GM12878 (cell line): ENCODE measurements at regions not wholly inside any gene's neighbourhood (a gene's known extent, or its start where the extent isn't known, plus 50 kb on each side); places are given as distances from the start of the nearest gene placed in this dataset.

ENCODE experiments used
- ATAC-seq: fragments of 200-7000 bp; cut with Tn5 transposase; 3 replicates; pipeline ENCODE4 v1.9.1; 2020; ENCODE audit warnings: mild to moderate bottlenecking, moderate library complexity
- BruUV-seq: library from RNA; stranded (reverse); fragments of 400-500 nt; replicated peaks from 2 replicates; lab custom pipeline; 2021; lab: Mats Ljungman, UMichigan
- CTCF ChIA-PET: fragments of 300-600 bp; sonication (Branson Sonifier 250); formaldehyde crosslinking; extraction: SDS; loops from one replicate; lab custom pipeline; 2021; ENCODE audit warnings: inconsistent platforms; lab: Yijun Ruan, JAX
- POLR2A ChIA-PET: fragments of 350-600 bp; formaldehyde crosslinking; extraction: SDS; loops from one replicate; lab custom pipeline; 2021; ENCODE audit warnings: inconsistent platforms; lab: Charles Lee
- RAD21 ChIA-PET: fragments of 300-600 bp; sonication (Branson Sonifier 250); formaldehyde crosslinking; loops from one replicate; lab custom pipeline; 2023; ENCODE audit warnings: antibody characterized with exemption; ENCODE audit not compliant: unreplicated experiment; lab: Charles Lee
- SMC1A ChIA-PET: fragments of 300-600 bp; sonication (Branson Sonifier 250); formaldehyde crosslinking; loops from one replicate; lab custom pipeline; 2023; ENCODE audit not compliant: unreplicated experiment, uncharacterized antibody; lab: Charles Lee
- DNase-seq: peaks from one replicate; pipeline ENCODE4 v3.0.0-alpha.2; 2011; ENCODE audit warnings: low read depth, low spot score
- FAIRE-seq: peaks from 3 replicates; lab custom pipeline; 2011; peaks lifted over from hg19 to GRCh38; lab: Jason Lieb, UNC
- H2AFZ ChIP-seq: 2 replicates; pipeline ENCODE4 v1.6.0; 2011; ENCODE audit warnings: low read depth, low read length, control low read depth; ENCODE audit not compliant: control insufficient read depth
- H3K27ac ChIP-seq: 2 replicates; pipeline ENCODE4 v1.5.1; 2011; ENCODE audit warnings: control low read depth; ENCODE audit not compliant: control insufficient read depth, insufficient read depth
- H3K27me3 ChIP-seq, 2 experiments: replicated peaks in 1 of 2; 2 replicates each; pipeline versions ENCODE4 v1.6.0 to v1.6.1; 2011; ENCODE audit warnings: low read length in 1 of 2; ENCODE audit not compliant: control insufficient read depth in 2 of 2, insufficient read depth in 2 of 2
- H3K36me3 ChIP-seq, 2 experiments: 2 replicates each; pipeline ENCODE4 v1.5.1; 2011; ENCODE audit warnings: low read length in 1 of 2; ENCODE audit not compliant: control insufficient read depth in 2 of 2, insufficient read depth in 2 of 2
- H3K4me1 ChIP-seq: 2 replicates; pipeline ENCODE4 v1.6.1; 2011; ENCODE audit warnings: mild to moderate bottlenecking, low read length, moderate library complexity, mixed read lengths; ENCODE audit not compliant: control insufficient read depth, insufficient read depth
- H3K4me2 ChIP-seq: 2 replicates; pipeline ENCODE4 v1.6.0; 2011; ENCODE audit warnings: control low read depth; ENCODE audit not compliant: control insufficient read depth, insufficient read depth
- H3K4me3 ChIP-seq: fragments of 200-600 bp; sonication (generic); 2 replicates; pipeline ENCODE4 v1.5.1; 2016
- H3K79me2 ChIP-seq: 2 replicates; pipeline ENCODE4 v1.6.0; 2011; ENCODE audit warnings: low read length; ENCODE audit not compliant: control insufficient read depth, insufficient read depth
- H3K9ac ChIP-seq: 2 replicates; pipeline ENCODE4 v1.8.0; 2011; ENCODE audit warnings: low read length, control low read depth, mixed read lengths; ENCODE audit not compliant: control insufficient read depth, insufficient read depth
- H3K9me3 ChIP-seq: replicated peaks from 3 replicates; pipeline ENCODE4 v1.5.1; 2011; ENCODE audit warnings: mild to moderate bottlenecking, low read length; ENCODE audit not compliant: control insufficient read depth, insufficient read depth
- H4K20me1 ChIP-seq: 2 replicates; pipeline ENCODE4 v1.6.0; 2011; ENCODE audit not compliant: control insufficient read depth, insufficient read depth
- CBFB ChIP-seq: IDR thresholded peaks from 2 replicates; pipeline ENCODE4 v1.6.1; 2016; ENCODE audit warnings: antibody characterized with exemption, low read depth
- IRF5 ChIP-seq: fragments of 450-650 bp; IDR thresholded peaks from 2 replicates; pipeline ENCODE4 v1.6.1; 2017; ENCODE audit warnings: borderline replicate concordance
- MEF2B ChIP-seq: fragments of 450-650 bp; IDR thresholded peaks from 2 replicates; pipeline ENCODE4 v1.6.1; 2018; ENCODE audit warnings: mild to moderate bottlenecking, moderate library complexity; ENCODE audit not compliant: partially characterized antibody, poor library complexity, severe bottlenecking
- WGBS: methylation state at CpG from one replicate; pipeline ENCODE4 v1.1.6; 2016; ENCODE audit warnings: low lambda C conversion rate; ENCODE audit not compliant: insufficient replicate concordance, insufficient coverage; ENCODE audit errors: missing lambda C conversion rate; 5-methylcytosine and 5-hydroxymethylcytosine counted together
- in situ Hi-C: fragments of 300-500 bp; cut with MboI; formaldehyde crosslinking; loops from 9 replicates; pipeline ENCODE4 v1.14.3; 2018; ENCODE audit warnings: mixed read lengths
- intact Hi-C: fragments of 100-400 bp; cut with micrococcal nuclease; formaldehyde crosslinking; loops from one replicate; pipeline ENCODE4 v1.14.2; 2022; ENCODE audit not compliant: unreplicated experiment
- TF ChIP-seq, protein P1 (sequence below): fragments of 450-650 bp; IDR thresholded peaks from 2 replicates; pipeline ENCODE4 v1.6.1; 2018; ENCODE audit warnings: borderline replicate concordance, mild to moderate bottlenecking; ENCODE audit not compliant: partially characterized antibody

DNA sequence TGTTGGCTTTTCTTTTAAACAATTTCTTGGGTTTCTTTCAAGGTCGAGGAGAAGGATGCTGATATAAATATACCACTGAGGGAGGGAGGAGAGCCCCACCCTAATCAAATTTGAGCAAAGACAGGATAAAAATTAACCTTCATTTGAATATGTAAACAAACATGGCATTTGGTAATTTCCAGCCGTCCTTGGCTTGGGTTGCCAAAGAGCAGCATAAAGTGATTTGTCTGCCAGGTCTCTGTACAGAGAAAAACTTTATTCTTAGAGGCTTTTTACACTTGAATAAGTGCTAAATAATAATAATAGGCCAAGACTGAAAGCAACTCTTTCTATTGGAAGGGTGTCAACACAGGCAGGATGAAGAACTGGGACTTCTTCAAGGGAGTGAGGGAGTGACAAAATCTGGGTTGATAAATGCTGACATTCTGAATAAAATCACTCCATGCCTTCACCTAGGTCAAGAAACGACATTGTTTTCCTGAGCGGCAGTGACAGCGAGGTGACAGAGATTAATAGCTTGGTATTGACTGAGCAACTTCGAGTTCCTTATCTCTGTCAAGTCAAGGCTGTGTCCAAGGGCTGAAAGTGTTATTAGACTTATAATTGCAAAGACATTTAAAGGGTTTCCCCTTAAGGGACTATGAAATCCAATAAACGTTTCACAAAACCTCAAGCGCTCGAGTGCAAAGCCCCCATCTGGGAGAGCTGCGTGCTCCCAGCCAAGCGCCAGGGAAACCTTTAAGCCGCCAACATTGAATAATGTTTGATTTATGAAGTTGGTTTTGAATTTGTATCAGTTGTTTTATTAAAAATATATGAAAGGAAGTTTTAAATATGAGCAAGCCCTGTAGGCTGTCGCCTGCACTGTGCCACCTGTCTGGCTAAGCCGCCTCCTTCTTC is 269.5 kb upstream of the N4BP1 start:
- ChIA-PET CTCF (no interaction called here), POLR2A (no interaction called here), RAD21 (no interaction called here), SMC1A (no interaction called here)
- Histone ChIP-seq H2AFZ (no peak overlapping the region), H3K4me1 (no peaks in the 10 kb centered on the region), H4K20me1 (no peaks in the 10 kb centered on the region), H3K4me2 (no peak overlapping the region), H3K79me2 (no peaks in the 10 kb centered on the region), H3K4me3 (no peak overlapping the region), H3K36me3 (no peaks in the 10 kb centered on the region), H3K9me3 (no peaks in the 10 kb centered on the region), H3K27ac (no peak overlapping the region), H3K9ac (no peak overlapping the region), H3K27me3 (no peaks in the 10 kb centered on the region)
- TF ChIP-seq, protein P1, sequence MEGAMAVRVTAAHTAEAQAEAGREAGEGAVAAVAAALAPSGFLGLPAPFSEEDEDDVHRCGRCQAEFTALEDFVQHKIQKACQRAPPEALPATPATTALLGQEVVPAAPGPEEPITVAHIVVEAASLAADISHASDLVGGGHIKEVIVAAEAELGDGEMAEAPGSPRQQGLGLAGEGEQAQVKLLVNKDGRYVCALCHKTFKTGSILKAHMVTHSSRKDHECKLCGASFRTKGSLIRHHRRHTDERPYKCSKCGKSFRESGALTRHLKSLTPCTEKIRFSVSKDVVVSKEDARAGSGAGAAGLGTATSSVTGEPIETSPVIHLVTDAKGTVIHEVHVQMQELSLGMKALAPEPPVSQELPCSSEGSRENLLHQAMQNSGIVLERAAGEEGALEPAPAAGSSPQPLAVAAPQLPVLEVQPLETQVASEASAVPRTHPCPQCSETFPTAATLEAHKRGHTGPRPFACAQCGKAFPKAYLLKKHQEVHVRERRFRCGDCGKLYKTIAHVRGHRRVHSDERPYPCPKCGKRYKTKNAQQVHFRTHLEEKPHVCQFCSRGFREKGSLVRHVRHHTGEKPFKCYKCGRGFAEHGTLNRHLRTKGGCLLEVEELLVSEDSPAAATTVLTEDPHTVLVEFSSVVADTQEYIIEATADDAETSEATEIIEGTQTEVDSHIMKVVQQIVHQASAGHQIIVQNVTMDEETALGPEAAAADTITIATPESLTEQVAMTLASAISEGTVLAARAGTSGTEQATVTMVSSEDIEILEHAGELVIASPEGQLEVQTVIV: no peak
- TF ChIP-seq MEF2B (no peak), IRF5 (no peak), CBFB (no peak)
- no peak for FAIRE-seq
- in situ Hi-C loops (no loop called here), intact Hi-C loops (no loop called here)
- no peak for DNase-seq
- no peak for ATAC-seq
- WGBS: 45% methylated on average over 14 of the region's 14 CpGs
- BruUV-seq: no TSS peak
